Activated CD4-positive, alpha-beta T cell treated with anti-CD3 and anti-CD28 coated beads for 24 hours (primary cell): ENCODE measurements at regions not wholly inside any gene's neighbourhood (a gene's known extent, or its start where the extent isn't known, plus 50 kb on each side); places are given as distances from the start of the nearest gene placed in this dataset.

Experiments
- DNase-seq, 2 donors: peaks; one replicate each; pipeline ENCODE4 v3.0.0-alpha.2; 2020; ENCODE audit warnings: low read depth in 2 of 2

- no peak for DNase-seq
Observed at GRCh38 chr12:94783343-94783742, 133.0 kb upstream of the TMCC3 start.

GRCh38 chr12:94781835-94782234 is 131.5 kb upstream of the TMCC3 start:
- DNase-seq: no peak

- no peak for DNase-seq
Observed at GRCh38 chr12:94779485-94779884, 129.1 kb upstream of the TMCC3 start.

- DNase-seq: no peak
Observed at GRCh38 chr12:94777936-94778335, 127.6 kb upstream of the TMCC3 start.

GRCh38 chr12:94775710-94776109 is 125.4 kb upstream of the TMCC3 start:
- DNase-seq: no peak

GRCh38 chr12:94771741-94772140 is 121.4 kb upstream of the TMCC3 start:
- DNase-seq: no peak

GRCh38 chr12:94771199-94771598 is 120.8 kb upstream of the TMCC3 start:
- no peak for DNase-seq

GRCh38 chr12:94770791-94771190 is 120.4 kb upstream of the TMCC3 start:
- no peak for DNase-seq

GRCh38 chr12:94769776-94770759 is 119.7 kb upstream of the TMCC3 start:
- DNase-seq: no peak

- no peak for DNase-seq
Observed at GRCh38 chr12:94769047-94769420, 118.7 kb upstream of the TMCC3 start.

- DNase-seq: no peak
Observed at GRCh38 chr12:94768398-94769046, 118.2 kb upstream of the TMCC3 start.

- DNase-seq: no peak
Observed at GRCh38 chr12:94767956-94768355, 117.6 kb upstream of the TMCC3 start.

GRCh38 chr12:94766397-94766796 is 116.0 kb upstream of the TMCC3 start:
- DNase-seq: no peak

GRCh38 chr12:94763462-94763861 is 113.1 kb upstream of the TMCC3 start:
- no peak for DNase-seq

- DNase-seq: no peak
Observed at GRCh38 chr12:94762943-94763342, 112.6 kb upstream of the TMCC3 start.

- no peak for DNase-seq
Observed at GRCh38 chr12:94762259-94762942, 112.0 kb upstream of the TMCC3 start.

GRCh38 chr12:94761559-94761958 is 111.2 kb upstream of the TMCC3 start:
- DNase-seq: peak in 1 of 2 donors; percentile 3

GRCh38 chr12:94760786-94761185 is 110.4 kb upstream of the TMCC3 start:
- DNase-seq: no peak

- DNase-seq: no peak
Observed at GRCh38 chr12:94756789-94757188, 106.4 kb upstream of the TMCC3 start.

GRCh38 chr12:94755598-94755997 is 105.2 kb upstream of the TMCC3 start:
- no peak for DNase-seq

GRCh38 chr12:94754653-94755052 is 104.3 kb upstream of the TMCC3 start:
- DNase-seq: no peak

- DNase-seq: no peak
Observed at GRCh38 chr12:94753036-94753679, 102.8 kb upstream of the TMCC3 start.
